NT2/D1 (cell line): ENCODE measurements at regions not wholly inside any gene's neighbourhood (a gene's known extent, or its start where the extent isn't known, plus 50 kb on each side); places are given as distances from the start of the nearest gene placed in this dataset.
A peak's percentile ranks its signal among the peaks of the same experiment; 100 is the strongest.
"Not testable (repeated sequence)": the region's sequence is repeated elsewhere in the genome, so short reads cannot be mapped to it uniquely, and the experiment has no call there.

Experiments used
- DNase-seq: peaks from one replicate; pipeline ENCODE4 v3.0.0-alpha.2; 2011; ENCODE audit warnings: low read depth, low spot score
- H3K27me3 ChIP-seq: 2 replicates; pipeline ENCODE4 v1.6.0; 2011; ENCODE audit warnings: mild to moderate bottlenecking; ENCODE audit not compliant: insufficient read length, insufficient read depth
- H3K36me3 ChIP-seq: 2 replicates; pipeline ENCODE4 v1.6.1; 2011; ENCODE audit warnings: mild to moderate bottlenecking, low read length, mixed read lengths; ENCODE audit not compliant: insufficient read depth, insufficient read length
- H3K4me1 ChIP-seq: 2 replicates; pipeline ENCODE4 v1.5.1; 2011; ENCODE audit not compliant: insufficient read depth, insufficient read length
- H3K4me3 ChIP-seq: 2 replicates; pipeline ENCODE4 v1.5.1; 2011; ENCODE audit warnings: low read depth; ENCODE audit not compliant: insufficient read length
- H3K9ac ChIP-seq: 2 replicates; pipeline ENCODE4 v1.6.0; 2011; ENCODE audit warnings: low read depth; ENCODE audit not compliant: insufficient read length
- H3K9me3 ChIP-seq: 2 replicates; pipeline ENCODE4 v1.5.1; 2011; ENCODE audit warnings: mild to moderate bottlenecking, low read length; ENCODE audit not compliant: insufficient read depth
- SUZ12 ChIP-seq: IDR thresholded peaks from 2 replicates; pipeline ENCODE4 v1.6.1; 2011; ENCODE audit not compliant: insufficient read length, insufficient read depth; ENCODE audit errors: extremely low read depth
- YY1 ChIP-seq: IDR thresholded peaks from 2 replicates; pipeline ENCODE4 v1.6.1; 2011; ENCODE audit not compliant: insufficient read length, insufficient read depth
- ZNF274 ChIP-seq: IDR thresholded peaks from 2 replicates; pipeline ENCODE4 v1.6.1; 2011; ENCODE audit warnings: mild to moderate bottlenecking, low read depth, low read length

DNA sequence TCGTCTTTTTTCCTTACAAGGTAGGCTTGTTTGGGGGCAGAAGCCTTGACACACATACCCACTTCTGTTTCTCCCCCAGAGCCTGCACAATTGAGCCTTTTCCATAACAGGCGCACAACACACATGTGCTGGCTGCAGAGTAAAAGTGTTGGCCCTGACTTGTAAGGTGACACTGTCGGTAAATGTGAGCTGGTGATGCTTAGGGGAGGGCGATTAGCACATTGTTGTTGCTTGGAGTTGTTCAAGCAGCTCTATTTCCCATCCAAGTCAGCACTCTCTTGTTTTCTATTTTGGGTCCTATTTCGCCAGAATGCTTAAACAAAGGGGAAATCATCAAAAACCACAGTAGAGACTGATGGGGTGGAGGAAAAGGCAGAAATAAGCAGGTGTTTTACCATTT, 51.9 kb upstream of the PTPRJ start:
- DNase-seq, result no peak

DNA sequence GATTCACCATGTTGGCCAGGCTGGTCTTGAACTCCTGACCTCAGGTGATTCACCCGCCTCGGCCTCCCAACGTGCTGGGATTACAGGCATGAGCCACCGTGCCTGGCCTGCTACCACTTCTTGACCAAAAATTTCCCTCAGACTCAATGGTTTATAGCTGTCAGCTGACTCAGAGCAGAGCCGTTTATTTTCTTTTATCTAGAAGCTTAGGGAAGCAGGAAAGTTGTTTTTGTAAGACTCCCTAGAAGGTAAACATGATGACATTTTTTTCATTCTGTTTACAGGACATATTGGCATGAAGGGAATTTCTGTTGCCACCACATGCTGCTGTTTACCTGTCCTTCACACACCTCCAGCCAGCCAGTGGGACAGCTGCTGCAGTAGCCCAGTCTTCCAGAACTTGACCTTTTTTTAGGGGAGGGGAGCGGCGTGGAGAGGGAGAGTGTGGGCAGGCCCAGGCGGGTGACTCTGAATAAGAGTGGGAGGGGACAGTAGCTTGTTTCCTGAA, 56.1 kb upstream of the PTPRJ start:
- H3K27me3 ChIP-seq, result no peaks in the 10 kb centered on the region
- H3K36me3 ChIP-seq, result no peaks in the 10 kb centered on the region
- H3K4me3 ChIP-seq, result no peak overlapping the region
- no peaks in the 10 kb centered on the region for H3K4me1 ChIP-seq
- TF ChIP-seq ZNF274, result no peak
- TF ChIP-seq SUZ12, result no peak
- no peak for TF ChIP-seq YY1
- DNase-seq, result no peak
- H3K9ac ChIP-seq, result no peak overlapping the region
- no peaks in the 10 kb centered on the region for H3K9me3 ChIP-seq

More for the DNA sequence above, 51.9 kb upstream of the PTPRJ start:
- Histone ChIP-seq H3K36me3 (no peaks in the 10 kb centered on the region), H3K9me3 (no peaks in the 10 kb centered on the region), H3K4me1 (no peaks in the 10 kb centered on the region), H3K27me3 (no peaks in the 10 kb centered on the region), H3K4me3 (no peak overlapping the region), H3K9ac (no peak overlapping the region)
- TF ChIP-seq SUZ12, result no peak
- TF ChIP-seq ZNF274, result no peak
- TF ChIP-seq YY1, result no peak

DNA sequence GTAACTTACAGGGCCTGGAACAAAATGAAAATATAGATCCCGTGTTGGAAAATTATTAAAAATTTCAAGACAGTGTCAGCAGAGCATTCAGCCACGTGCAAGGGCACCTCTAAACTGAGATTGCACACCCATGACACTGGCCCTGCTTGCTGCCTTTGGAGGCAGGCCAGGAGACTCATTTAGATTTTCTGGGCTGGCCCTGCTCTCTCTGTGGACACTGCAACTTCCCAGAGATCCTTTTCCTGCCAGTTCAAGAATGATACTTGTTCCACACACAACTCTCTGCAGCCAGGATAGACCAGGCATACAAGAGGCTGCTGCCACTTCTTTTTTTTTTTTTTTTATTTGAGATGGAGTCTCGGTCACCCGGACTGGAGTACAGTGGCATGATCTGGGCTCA, 56.7 kb upstream of the PTPRJ start:
- Histone ChIP-seq H3K36me3 (no peaks in the 10 kb centered on the region), H3K4me1 (no peaks in the 10 kb centered on the region), H3K9ac (no peak overlapping the region), H3K4me3 (no peak overlapping the region), H3K9me3 (no peaks in the 10 kb centered on the region), H3K27me3 (no peaks in the 10 kb centered on the region)
- TF ChIP-seq YY1, result no peak
- no peak for DNase-seq

DNA sequence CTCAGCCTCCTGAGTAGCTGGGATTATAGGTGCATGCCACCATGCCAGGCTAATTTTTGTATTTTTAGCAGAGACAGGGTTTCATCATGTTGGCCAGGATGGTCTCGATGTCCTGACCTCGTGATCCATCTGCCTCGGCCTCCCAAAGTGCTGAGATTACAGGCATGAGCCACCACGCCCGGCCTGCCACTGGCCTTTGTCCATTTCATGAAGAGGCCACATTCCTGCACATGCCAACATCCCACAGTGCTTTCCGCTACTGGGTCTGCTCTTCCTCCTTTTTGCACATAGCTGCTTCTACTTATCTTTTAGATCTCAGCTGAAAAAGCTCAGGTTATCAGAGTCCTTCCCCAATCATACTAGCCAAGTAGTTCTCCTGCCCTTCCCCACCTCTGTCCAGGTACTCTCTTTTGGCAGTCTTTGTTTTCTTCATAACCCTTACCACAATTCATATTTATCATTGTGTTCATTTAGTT, 59.2 kb upstream of the PTPRJ start:
- DNase-seq, H3K9me3 ChIP-seq, H3K27me3 ChIP-seq, H3K9ac ChIP-seq, H3K4me3 ChIP-seq, H3K36me3 ChIP-seq, H3K4me1 ChIP-seq: not testable (repeated sequence)

DNA sequence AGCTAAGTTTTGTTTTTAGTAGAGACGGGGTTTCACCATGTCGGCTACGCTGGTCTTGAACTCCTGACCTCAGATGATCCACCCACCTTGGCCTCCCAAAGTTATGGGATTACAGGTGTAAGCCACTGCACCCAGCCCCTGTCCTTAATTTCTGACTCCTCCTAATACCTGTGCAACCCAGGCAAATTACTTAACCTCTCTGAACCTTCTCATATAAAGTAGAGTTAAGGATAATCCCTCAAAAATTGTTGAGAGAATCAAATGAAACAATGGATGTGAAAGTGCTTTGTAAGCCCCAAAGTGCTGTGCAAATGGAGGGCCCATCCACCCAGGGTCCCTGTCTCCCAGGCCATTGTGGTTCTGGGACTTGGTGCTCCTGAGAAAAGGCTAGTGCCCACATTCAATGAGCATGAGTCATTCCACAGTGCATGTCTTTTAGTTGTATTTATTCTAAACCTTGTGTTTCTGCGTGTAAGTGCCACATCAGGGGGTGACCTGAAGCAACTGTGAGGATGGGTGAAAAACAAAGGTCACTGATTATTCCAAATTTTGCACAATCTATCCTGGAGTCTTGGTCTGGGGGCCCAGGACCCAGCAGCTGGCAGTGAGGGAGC, 61.4 kb upstream of the PTPRJ start:
- Histone ChIP-seq H3K9me3 (no peaks in the 10 kb centered on the region), H3K27me3 (no peaks in the 10 kb centered on the region), H3K4me3 (no peak overlapping the region), H3K4me1 (peaks cover 10% of the 10 kb centered on the region), H3K9ac (no peak overlapping the region), H3K36me3 (no peaks in the 10 kb centered on the region)
- TF ChIP-seq ZNF274 (no peak), YY1 (no peak), SUZ12 (no peak)
- DNase-seq, result no peak

DNA sequence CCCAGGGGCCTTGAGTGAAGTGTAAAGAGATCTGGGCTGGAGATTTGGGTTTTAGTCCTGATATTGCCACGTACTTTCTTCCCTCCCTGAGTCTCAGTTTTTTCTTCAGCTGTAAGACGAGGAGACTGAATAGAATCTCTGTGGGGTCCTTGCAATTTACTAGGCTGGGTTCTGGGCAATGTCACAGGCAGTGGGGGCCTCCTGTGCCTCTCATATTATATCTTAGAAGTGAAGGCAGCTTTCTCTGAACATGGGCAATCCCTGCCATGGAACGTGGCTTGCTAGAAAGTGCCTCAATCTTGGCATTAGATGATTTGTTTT, 62.0 kb upstream of the PTPRJ start:
- Histone ChIP-seq H3K4me3 (no peak overlapping the region), H3K27me3 (no peaks in the 10 kb centered on the region), H3K4me1 (peaks cover 11% of the 10 kb centered on the region), H3K9ac (peak overlapping the region; percentile 33), H3K9me3 (no peaks in the 10 kb centered on the region), H3K36me3 (no peaks in the 10 kb centered on the region)
- no peak for DNase-seq
- no peak for TF ChIP-seq YY1
- no peak for TF ChIP-seq SUZ12
- no peak for TF ChIP-seq ZNF274

DNA sequence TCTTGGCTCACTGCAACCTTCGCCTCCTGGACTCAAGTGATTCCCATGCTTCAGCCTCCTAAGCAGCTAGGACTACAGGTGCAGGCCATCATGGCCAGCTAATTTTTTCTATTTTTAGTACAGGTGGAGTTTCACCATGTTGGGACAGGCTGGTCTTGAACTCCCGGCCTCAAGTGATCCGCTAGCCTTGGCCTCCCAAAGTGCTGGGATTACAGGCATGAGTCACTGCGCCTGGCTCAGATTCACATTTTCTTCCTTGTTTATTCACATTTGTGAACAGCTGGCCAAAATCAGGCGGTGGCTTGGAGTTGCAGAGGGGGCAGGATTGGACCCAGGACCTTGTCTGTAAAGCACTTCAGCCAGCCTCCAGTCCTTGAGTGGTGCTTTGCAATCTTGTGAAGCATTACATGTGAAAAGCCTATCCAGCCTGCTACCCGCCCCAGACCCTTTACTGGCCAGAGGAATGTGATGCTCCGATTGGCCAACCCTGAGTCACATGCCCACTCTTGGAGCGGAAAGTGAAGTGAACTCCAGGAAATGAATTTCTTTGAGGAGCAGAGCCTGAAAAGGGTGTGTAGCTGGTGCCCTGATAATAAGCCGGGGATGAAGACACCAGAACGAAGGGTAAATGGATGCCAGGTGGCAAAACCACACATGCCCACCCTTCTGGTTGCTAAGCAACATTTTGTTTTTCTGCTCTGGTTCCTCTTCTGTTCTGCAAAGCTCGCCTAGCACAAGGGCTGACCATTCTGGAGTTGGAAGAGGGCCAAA, 62.6 kb upstream of the PTPRJ start:
- H3K36me3 ChIP-seq, result no peaks in the 10 kb centered on the region
- no peak overlapping the region for H3K4me3 ChIP-seq
- H3K27me3 ChIP-seq, result no peaks in the 10 kb centered on the region
- TF ChIP-seq YY1 (no peak), ZNF274 (no peak), SUZ12 (no peak)
- H3K9me3 ChIP-seq, result no peaks in the 10 kb centered on the region
- H3K4me1 ChIP-seq, result peaks cover 11% of the 10 kb centered on the region
- peak; percentile 75 for DNase-seq
- peak overlapping the region; percentile 33 for H3K9ac ChIP-seq
